ENCODE measurements at regions not wholly inside any gene's neighbourhood (a gene's known extent, or its start where the extent isn't known, plus 50 kb on each side); places are given as distances from the start of the nearest gene placed in this dataset.

- Histone ChIP-seq H3K4me3 (ENCODE audit: low read depth, low read length) (no peak overlapping the region), H3K27me3 (ENCODE audit: control insufficient read depth, insufficient read depth, low read length) (peaks cover 2% of the 10 kb centered on the region), H3K36me3 (ENCODE audit: control insufficient read depth, insufficient read depth, low read length) (no peaks in the 10 kb centered on the region)
- TF ChIP-seq, protein P1, sequence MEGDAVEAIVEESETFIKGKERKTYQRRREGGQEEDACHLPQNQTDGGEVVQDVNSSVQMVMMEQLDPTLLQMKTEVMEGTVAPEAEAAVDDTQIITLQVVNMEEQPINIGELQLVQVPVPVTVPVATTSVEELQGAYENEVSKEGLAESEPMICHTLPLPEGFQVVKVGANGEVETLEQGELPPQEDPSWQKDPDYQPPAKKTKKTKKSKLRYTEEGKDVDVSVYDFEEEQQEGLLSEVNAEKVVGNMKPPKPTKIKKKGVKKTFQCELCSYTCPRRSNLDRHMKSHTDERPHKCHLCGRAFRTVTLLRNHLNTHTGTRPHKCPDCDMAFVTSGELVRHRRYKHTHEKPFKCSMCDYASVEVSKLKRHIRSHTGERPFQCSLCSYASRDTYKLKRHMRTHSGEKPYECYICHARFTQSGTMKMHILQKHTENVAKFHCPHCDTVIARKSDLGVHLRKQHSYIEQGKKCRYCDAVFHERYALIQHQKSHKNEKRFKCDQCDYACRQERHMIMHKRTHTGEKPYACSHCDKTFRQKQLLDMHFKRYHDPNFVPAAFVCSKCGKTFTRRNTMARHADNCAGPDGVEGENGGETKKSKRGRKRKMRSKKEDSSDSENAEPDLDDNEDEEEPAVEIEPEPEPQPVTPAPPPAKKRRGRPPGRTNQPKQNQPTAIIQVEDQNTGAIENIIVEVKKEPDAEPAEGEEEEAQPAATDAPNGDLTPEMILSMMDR (IDR thresholded peaks at IDR 0.05; ENCODE audit: insufficient read depth, low read length, poor library complexity, severe bottlenecking) = no peak
- no peak for DNase-seq (ENCODE audit: low read depth)
These were observed 236.7 kb upstream of the MYT1L start for GRCh38 chr2:2567776-2568175.

- TF ChIP-seq, protein P1 (IDR thresholded peaks at IDR 0.05; ENCODE audit: insufficient read depth, low read length, poor library complexity, severe bottlenecking) = no peak
- DNase-seq (ENCODE audit: low read depth) = no peak
- H3K36me3 ChIP-seq (ENCODE audit: control insufficient read depth, insufficient read depth, low read length) = no peaks in the 10 kb centered on the region
- H3K4me3 ChIP-seq (ENCODE audit: low read depth, low read length) = no peak overlapping the region
- peaks cover 2% of the 10 kb centered on the region for H3K27me3 ChIP-seq (ENCODE audit: control insufficient read depth, insufficient read depth, low read length)
These were observed 235.6 kb upstream of the MYT1L start for GRCh38 chr2:2566396-2567323.

DNA sequence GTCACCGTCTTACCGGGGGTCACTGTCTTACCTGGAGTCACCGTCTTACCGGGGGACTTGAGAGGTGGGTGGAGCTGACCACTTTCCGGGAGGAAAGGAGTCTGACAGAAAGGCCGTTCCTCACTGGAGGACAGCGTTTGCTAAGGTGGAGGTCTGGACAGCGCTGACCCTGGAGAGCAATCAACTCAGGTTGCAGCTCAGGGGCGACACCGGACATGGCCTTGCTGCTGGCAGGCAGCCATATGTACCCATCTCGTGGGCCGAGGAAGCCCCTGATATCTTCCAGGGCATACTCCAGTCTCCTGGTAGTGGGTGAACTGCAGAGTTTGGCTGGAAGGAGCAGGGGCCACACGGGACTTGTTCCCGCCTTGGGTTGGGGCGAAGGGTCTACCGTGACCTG is 234.6 kb upstream of the MYT1L start:
- TF ChIP-seq, protein P1 (IDR thresholded peaks at IDR 0.05; ENCODE audit: insufficient read depth, low read length, poor library complexity, severe bottlenecking) = no peak
- peaks cover 2% of the 10 kb centered on the region for H3K27me3 ChIP-seq (ENCODE audit: control insufficient read depth, insufficient read depth, low read length)
- H3K4me3 ChIP-seq (ENCODE audit: low read depth, low read length) = no peak overlapping the region
- DNase-seq (ENCODE audit: low read depth) = no peak
- H3K36me3 ChIP-seq (ENCODE audit: control insufficient read depth, insufficient read depth, low read length) = no peaks in the 10 kb centered on the region

- Histone ChIP-seq H3K4me3 (ENCODE audit: low read depth, low read length) (no peak overlapping the region), H3K36me3 (ENCODE audit: control insufficient read depth, insufficient read depth, low read length) (no peaks in the 10 kb centered on the region), H3K27me3 (ENCODE audit: control insufficient read depth, insufficient read depth, low read length) (peaks cover 2% of the 10 kb centered on the region)
- TF ChIP-seq, protein P1 (IDR thresholded peaks at IDR 0.05; ENCODE audit: insufficient read depth, low read length, poor library complexity, severe bottlenecking) = no peak
- DNase-seq (ENCODE audit: low read depth) = no peak
These were observed 233.4 kb upstream of the MYT1L start for GRCh38 chr2:2564300-2565078.

GRCh38 chr2:2563309-2563860 is 232.3 kb upstream of the MYT1L start:
- H3K27me3 ChIP-seq (ENCODE audit: control insufficient read depth, insufficient read depth, low read length) = peaks cover 2% of the 10 kb centered on the region
- H3K36me3 ChIP-seq (ENCODE audit: control insufficient read depth, insufficient read depth, low read length) = no peaks in the 10 kb centered on the region
- TF ChIP-seq, protein P1 (IDR thresholded peaks at IDR 0.05; ENCODE audit: insufficient read depth, low read length, poor library complexity, severe bottlenecking) = no peak
- H3K4me3 ChIP-seq (ENCODE audit: low read depth, low read length) = no peak overlapping the region
- DNase-seq (ENCODE audit: low read depth) = no peak

Measured in kidney epithelial cell (primary cell).